ENCODE measurements at regions not wholly inside any gene's neighbourhood (a gene's known extent, or its start where the extent isn't known, plus 50 kb on each side); places are given as distances from the start of the nearest gene placed in this dataset.
A peak's percentile ranks its signal among the peaks of the same experiment; 100 is the strongest.

DNA sequence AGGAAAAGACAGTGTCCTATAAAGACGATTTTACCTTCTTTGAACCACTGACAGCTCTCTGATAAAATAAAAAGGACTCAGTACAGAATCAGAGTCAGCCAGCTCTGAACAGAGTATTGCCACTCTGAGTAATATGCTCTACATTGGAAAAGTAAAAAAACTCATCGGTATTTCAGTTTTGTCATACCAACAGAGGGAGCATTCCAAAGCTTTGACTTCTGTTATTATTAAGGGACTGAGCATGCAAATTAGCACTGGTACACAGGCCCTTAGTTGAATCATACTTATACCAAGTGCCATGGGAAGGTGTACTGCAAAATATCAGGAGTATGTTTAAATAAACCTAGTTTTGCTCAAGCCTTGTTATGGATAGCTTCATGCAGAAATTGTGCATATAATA lies 509.0 kb upstream of the KIF2B start:
- peak in 1 of 2 donors; percentile 13 for TF ChIP-seq CTCF (conservative IDR thresholded peaks at IDR 0.05 in 1 of 2, IDR thresholded peaks at IDR 0.05 in 1 of 2; ENCODE audit: extremely low read depth in 1 of 2, insufficient read depth in 1 of 2, low read depth in 1 of 2, low read length in 2 of 2)
- no peak for TF ChIP-seq EZH2 (IDR thresholded peaks at IDR 0.05; ENCODE audit: borderline replicate concordance, low read length)

Measured in mammary epithelial cell (primary cell).